CD4-positive, alpha-beta T cell treated with Interleukin-6 at 100 ng/mL for 8 hours (primary cell): ENCODE measurements at regions not wholly inside any gene's neighbourhood (a gene's known extent, or its start where the extent isn't known, plus 50 kb on each side); places are given as distances from the start of the nearest gene placed in this dataset.

Experiments
- DNase-seq: peaks from one replicate; pipeline ENCODE4 v3.0.0-alpha.2; 2020; ENCODE audit warnings: mixed read lengths, low spot score

- DNase-seq, result no peak
Measured at GRCh38 chr14:47857646-47858045, 182.2 kb upstream of the MDGA2 start.

GRCh38 chr14:47852278-47852677 is 176.9 kb upstream of the MDGA2 start:
- DNase-seq, result no peak

- no peak for DNase-seq
Measured at GRCh38 chr14:47846008-47846407, 170.6 kb upstream of the MDGA2 start.

GRCh38 chr14:47843236-47843635 is 167.8 kb upstream of the MDGA2 start:
- no peak for DNase-seq

GRCh38 chr14:47833011-47833410 is 157.6 kb upstream of the MDGA2 start:
- DNase-seq, result no peak

GRCh38 chr14:47826809-47827208 is 151.4 kb upstream of the MDGA2 start:
- no peak for DNase-seq

- DNase-seq, result no peak
Measured at GRCh38 chr14:47822326-47822725, 146.9 kb upstream of the MDGA2 start.

GRCh38 chr14:47821135-47821534 is 145.7 kb upstream of the MDGA2 start:
- no peak for DNase-seq

GRCh38 chr14:47790477-47790876 is 115.1 kb upstream of the MDGA2 start:
- no peak for DNase-seq

GRCh38 chr14:47785058-47785457 is 109.7 kb upstream of the MDGA2 start:
- no peak for DNase-seq

GRCh38 chr14:47778631-47779030 is 103.2 kb upstream of the MDGA2 start:
- DNase-seq, result no peak

GRCh38 chr14:47772652-47773051 is 97.2 kb upstream of the MDGA2 start:
- no peak for DNase-seq

- no peak for DNase-seq
Measured at GRCh38 chr14:47763188-47763854, 87.9 kb upstream of the MDGA2 start.

- no peak for DNase-seq
Measured at GRCh38 chr14:47746986-47747385, 71.6 kb upstream of the MDGA2 start.

GRCh38 chr14:47744155-47744554 is 68.8 kb upstream of the MDGA2 start:
- DNase-seq, result no peak

GRCh38 chr14:47739541-47739940 is 64.1 kb upstream of the MDGA2 start:
- no peak for DNase-seq

- DNase-seq, result no peak
Measured at GRCh38 chr14:47730296-47730695, 54.9 kb upstream of the MDGA2 start.
